OCI-LY1 (cell line): ENCODE measurements at regions not wholly inside any gene's neighbourhood (a gene's known extent, or its start where the extent isn't known, plus 50 kb on each side); places are given as distances from the start of the nearest gene placed in this dataset.

Source experiments
- H2AFZ ChIP-seq: fragments of 200-600 bp; sonication (generic), shearing (Covaris generic); 2 replicates; pipeline ENCODE4 v1.6.0; 2014; ENCODE audit warnings: antibody characterized with exemption, mild to moderate bottlenecking, low read length
- H3F3A ChIP-seq: fragments of 200-600 bp; sonication (generic), shearing (Covaris generic); 2 replicates; pipeline ENCODE4 v1.6.0; 2014; ENCODE audit warnings: mild to moderate bottlenecking, antibody characterized with exemption, low read length, moderate library complexity; ENCODE audit not compliant: insufficient read depth
- H3K27ac ChIP-seq: fragments of 200-600 bp; sonication (generic); 2 replicates; pipeline ENCODE4 v1.5.1; 2014; ENCODE audit warnings: low read length, mixed run types, mild to moderate bottlenecking, low read depth; ENCODE audit not compliant: poor library complexity, severe bottlenecking
- H3K27me3 ChIP-seq: fragments of 200-600 bp; sonication (generic); 2 replicates; pipeline ENCODE4 v1.6.0; 2014; ENCODE audit warnings: antibody characterized with exemption, mild to moderate bottlenecking, low read length, moderate library complexity; ENCODE audit not compliant: insufficient read depth
- H3K36me3 ChIP-seq: fragments of 200-600 bp; sonication (generic); 2 replicates; pipeline ENCODE4 v1.6.1; 2014; ENCODE audit warnings: mild to moderate bottlenecking, antibody characterized with exemption, low read length, moderate library complexity, mixed read lengths; ENCODE audit not compliant: insufficient read depth
- H3K4me1 ChIP-seq: fragments of 200-600 bp; sonication (generic); 2 replicates; pipeline ENCODE4 v1.5.1; 2014; ENCODE audit warnings: mild to moderate bottlenecking, low read length, moderate library complexity; ENCODE audit not compliant: insufficient read depth, severe bottlenecking
- H3K4me2 ChIP-seq: fragments of 200-600 bp; sonication (generic), shearing (Covaris generic); 2 replicates; pipeline ENCODE4 v1.6.1; 2014; ENCODE audit warnings: low read length
- H3K4me3 ChIP-seq: fragments of 200-600 bp; sonication (generic); 2 replicates; pipeline ENCODE4 v1.5.1; 2014; ENCODE audit warnings: low read length, low read depth, mild to moderate bottlenecking, mixed read lengths; ENCODE audit not compliant: poor library complexity, severe bottlenecking
- H3K79me2 ChIP-seq: fragments of 200-600 bp; shearing (Covaris generic); 2 replicates; pipeline ENCODE4 v1.6.1; 2016; ENCODE audit warnings: mixed run types, low read length, mixed read lengths; ENCODE audit not compliant: insufficient read depth
- H3K9ac ChIP-seq: fragments of 200-600 bp; sonication (generic), shearing (Covaris generic); 2 replicates; pipeline ENCODE4 v1.6.1; 2014; ENCODE audit warnings: mild to moderate bottlenecking, low read length, mixed read lengths
- H3K9me2 ChIP-seq: fragments of 200-600 bp; sonication (generic), shearing (Covaris generic); 2 replicates; pipeline ENCODE4 v1.6.1; 2014; ENCODE audit warnings: low read depth, mild to moderate bottlenecking, low read length, mixed read lengths
- H3K9me3 ChIP-seq: fragments of 200-600 bp; shearing (Covaris generic); 2 replicates; pipeline ENCODE4 v1.6.1; 2014; ENCODE audit warnings: low read length, mixed read lengths
- H4K20me1 ChIP-seq: fragments of 200-600 bp; sonication (generic), shearing (Covaris generic); 2 replicates; pipeline ENCODE4 v1.6.0; 2016; ENCODE audit warnings: mild to moderate bottlenecking, low read length; ENCODE audit not compliant: insufficient read depth
- CTCF ChIP-seq: fragments of 200-600 bp; sonication (generic), shearing (Covaris generic); IDR thresholded peaks from 2 replicates; pipeline ENCODE4 v1.5.1; 2017; ENCODE audit warnings: mild to moderate bottlenecking, antibody characterized with exemption, low read length, moderate library complexity, mixed read lengths
- EZH2 ChIP-seq: fragments of 200-600 bp; sonication (generic), shearing (Covaris generic); IDR thresholded peaks from 2 replicates; pipeline ENCODE4 v1.8.0; 2017; ENCODE audit warnings: borderline replicate concordance, mixed run types, mild to moderate bottlenecking, antibody characterized with exemption, low read length, moderate library complexity, mixed read lengths

- TF ChIP-seq CTCF (no peak), EZH2 (no peak)
- Histone ChIP-seq H3F3A (no peaks in the 10 kb centered on the region), H3K27me3 (no peaks in the 10 kb centered on the region), H3K9me3 (no peaks in the 10 kb centered on the region), H3K4me3 (no peak overlapping the region), H3K9ac (no peak overlapping the region), H2AFZ (no peak overlapping the region), H3K4me1 (no peaks in the 10 kb centered on the region), H3K79me2 (no peaks in the 10 kb centered on the region), H4K20me1 (no peaks in the 10 kb centered on the region), H3K36me3 (no peaks in the 10 kb centered on the region), H3K4me2 (no peak overlapping the region), H3K9me2 (no peaks in the 10 kb centered on the region), H3K27ac (no peak overlapping the region)
These were observed 80.8 kb upstream of the RAB4A start for GRCh38 chr1:229190057-229190575.

- Histone ChIP-seq H3K9ac (no peak overlapping the region), H3K27me3 (no peaks in the 10 kb centered on the region), H3K27ac (no peak overlapping the region)
These were observed 79.7 kb upstream of the RAB4A start for GRCh38 chr1:229191066-229191674.

GRCh38 chr1:229192031-229192430, 78.9 kb upstream of the RAB4A start:
- H3F3A ChIP-seq, result no peaks in the 10 kb centered on the region
- no peak overlapping the region for H3K27ac ChIP-seq
- no peaks in the 10 kb centered on the region for H4K20me1 ChIP-seq
- no peak overlapping the region for H3K4me2 ChIP-seq
- H3K27me3 ChIP-seq, result no peaks in the 10 kb centered on the region
- H3K9me2 ChIP-seq, result no peaks in the 10 kb centered on the region
- H3K4me3 ChIP-seq, result no peak overlapping the region
- no peaks in the 10 kb centered on the region for H3K79me2 ChIP-seq
- no peaks in the 10 kb centered on the region for H3K36me3 ChIP-seq
- no peaks in the 10 kb centered on the region for H3K4me1 ChIP-seq
- TF ChIP-seq CTCF (no peak), EZH2 (no peak)
- H3K9me3 ChIP-seq, result no peaks in the 10 kb centered on the region
- no peak overlapping the region for H2AFZ ChIP-seq
- no peak overlapping the region for H3K9ac ChIP-seq

More at GRCh38 chr1:229191066-229191674, 79.7 kb upstream of the RAB4A start:
- Histone ChIP-seq H3K36me3 (no peaks in the 10 kb centered on the region), H3K9me2 (no peaks in the 10 kb centered on the region), H3K79me2 (no peaks in the 10 kb centered on the region), H3F3A (no peaks in the 10 kb centered on the region), H3K4me1 (no peaks in the 10 kb centered on the region), H4K20me1 (no peaks in the 10 kb centered on the region), H2AFZ (no peak overlapping the region), H3K4me3 (no peak overlapping the region), H3K4me2 (no peak overlapping the region), H3K9me3 (no peaks in the 10 kb centered on the region)
- TF ChIP-seq EZH2 (no peak), CTCF (no peak)
